Ascending aorta (tissue), 2 donors: ENCODE measurements at regions not wholly inside any gene's neighbourhood (a gene's known extent, or its start where the extent isn't known, plus 50 kb on each side); places are given as distances from the start of the nearest gene placed in this dataset.

Source experiments
- DNase-seq, 2 donors: peaks; one replicate each; pipeline ENCODE4 v3.0.0-alpha.2; 2019; ENCODE audit warnings: low spot score in 2 of 2
- H3K27ac ChIP-seq, 2 donors: fragments of 200-600 bp; sonication (generic); one replicate each; pipeline ENCODE4 v1.5.1; 2016 to 2017; ENCODE audit warnings: mild to moderate bottlenecking in 1 of 2
- H3K27me3 ChIP-seq: fragments of 200-600 bp; sonication (generic); one replicate; pipeline ENCODE4 v1.5.1; 2017
- H3K36me3 ChIP-seq, 2 donors: fragments of 200-600 bp; sonication (generic); one replicate each; pipeline ENCODE4 v1.5.1; 2016
- H3K4me1 ChIP-seq, 2 donors: fragments of 200-600 bp; sonication (generic); one replicate each; pipeline ENCODE4 v1.5.1; 2016 to 2017; ENCODE audit warnings: mild to moderate bottlenecking in 1 of 2
- H3K4me3 ChIP-seq, 2 donors: fragments of 200-600 bp; sonication (generic); one replicate each; pipeline ENCODE4 v1.5.1; 2016 to 2017; ENCODE audit warnings: mild to moderate bottlenecking in 1 of 2
- H3K9me3 ChIP-seq, 2 donors: fragments of 200-600 bp; sonication (generic); one replicate each; pipeline ENCODE4 v1.5.1; 2016
- intact Hi-C: fragments of 100-400 bp; cut with DNase I; formaldehyde crosslinking; loops from one replicate; pipeline ENCODE4 v1.15.1; 2023
- TF ChIP-seq, protein P1 (sequence below), 3 experiments: fragments of 200-600 bp in 2 of 3; fragments of 450-650 bp in 1 of 3; sonication (generic) in 2 of 3; IDR thresholded peaks; one replicate each; pipeline ENCODE4 v1.5.1; 2016 to 2019; ENCODE audit warnings: antibody characterized with exemption in 3 of 3, mild to moderate bottlenecking in 1 of 3, moderate library complexity in 1 of 3

GRCh38 chr2:104952976-104953375 is 84.9 kb upstream of the MRPS9 start:
- H3K27ac ChIP-seq: no peak overlapping the region
- no peaks in the 10 kb centered on the region for H3K36me3 ChIP-seq
- H3K9me3 ChIP-seq: no peaks in the 10 kb centered on the region
- no peak for DNase-seq
- no peaks in the 10 kb centered on the region for H3K27me3 ChIP-seq
- no peaks in the 10 kb centered on the region for H3K4me1 ChIP-seq
- intact Hi-C loops: no loop called here
- TF ChIP-seq, protein P1, sequence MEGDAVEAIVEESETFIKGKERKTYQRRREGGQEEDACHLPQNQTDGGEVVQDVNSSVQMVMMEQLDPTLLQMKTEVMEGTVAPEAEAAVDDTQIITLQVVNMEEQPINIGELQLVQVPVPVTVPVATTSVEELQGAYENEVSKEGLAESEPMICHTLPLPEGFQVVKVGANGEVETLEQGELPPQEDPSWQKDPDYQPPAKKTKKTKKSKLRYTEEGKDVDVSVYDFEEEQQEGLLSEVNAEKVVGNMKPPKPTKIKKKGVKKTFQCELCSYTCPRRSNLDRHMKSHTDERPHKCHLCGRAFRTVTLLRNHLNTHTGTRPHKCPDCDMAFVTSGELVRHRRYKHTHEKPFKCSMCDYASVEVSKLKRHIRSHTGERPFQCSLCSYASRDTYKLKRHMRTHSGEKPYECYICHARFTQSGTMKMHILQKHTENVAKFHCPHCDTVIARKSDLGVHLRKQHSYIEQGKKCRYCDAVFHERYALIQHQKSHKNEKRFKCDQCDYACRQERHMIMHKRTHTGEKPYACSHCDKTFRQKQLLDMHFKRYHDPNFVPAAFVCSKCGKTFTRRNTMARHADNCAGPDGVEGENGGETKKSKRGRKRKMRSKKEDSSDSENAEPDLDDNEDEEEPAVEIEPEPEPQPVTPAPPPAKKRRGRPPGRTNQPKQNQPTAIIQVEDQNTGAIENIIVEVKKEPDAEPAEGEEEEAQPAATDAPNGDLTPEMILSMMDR (IDR thresholded peaks at IDR 0.05): no peak
- no peak overlapping the region for H3K4me3 ChIP-seq

DNA sequence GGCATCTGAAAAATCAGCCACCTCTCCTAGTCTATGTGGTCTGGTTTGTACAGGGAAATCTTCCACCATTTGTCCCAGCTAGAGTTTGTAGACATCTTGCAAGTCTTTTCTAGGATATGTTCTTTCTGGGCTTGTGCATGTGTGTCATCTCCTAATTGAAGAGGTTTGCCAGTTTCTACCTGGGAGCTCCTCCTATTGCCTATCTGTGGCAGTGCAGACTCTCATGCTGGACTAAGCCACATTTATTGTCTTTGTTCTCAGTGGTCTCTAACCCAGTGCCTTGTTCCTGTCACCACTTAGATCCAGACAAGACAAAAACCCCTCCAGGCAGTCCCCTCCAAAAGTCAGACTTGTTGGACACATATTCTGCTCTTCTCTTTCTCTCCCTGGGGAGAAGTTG is 72.0 kb upstream of the MRPS9 start:
- intact Hi-C loops: no loop called here
- Histone ChIP-seq H3K4me1 (no peaks in the 10 kb centered on the region), H3K4me3 (no peak overlapping the region), H3K36me3 (no peaks in the 10 kb centered on the region), H3K27me3 (no peaks in the 10 kb centered on the region), H3K27ac (no peak overlapping the region), H3K9me3 (peaks cover 3 to 6% of the 10 kb centered on the region in 2 donors)
- TF ChIP-seq, protein P1 (IDR thresholded peaks at IDR 0.05): no peak
- no peak for DNase-seq

DNA sequence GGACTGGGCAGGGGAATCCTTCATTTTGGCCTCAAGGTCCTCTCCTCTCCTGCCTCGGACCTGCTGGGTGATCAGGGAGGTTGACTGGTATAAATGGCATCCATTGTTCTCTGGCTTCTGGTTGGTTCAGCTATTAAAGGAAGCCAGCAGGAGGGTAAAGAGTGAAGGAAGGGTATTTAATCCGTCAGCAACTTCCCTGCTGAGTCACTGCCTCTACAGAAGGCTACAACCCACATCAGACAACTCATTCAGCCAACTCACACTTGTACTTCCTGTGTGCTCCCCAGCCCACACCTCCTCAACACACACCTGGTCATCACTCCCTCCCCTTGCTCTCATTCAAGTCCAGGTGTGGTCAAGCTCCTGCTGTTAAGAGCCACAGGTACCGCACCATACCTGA is 68.3 kb upstream of the MRPS9 start:
- H3K4me3 ChIP-seq: no peak overlapping the region
- no peak overlapping the region for H3K27ac ChIP-seq
- H3K36me3 ChIP-seq: no peaks in the 10 kb centered on the region
- no peaks in the 10 kb centered on the region for H3K4me1 ChIP-seq
- H3K9me3 ChIP-seq: no peaks in the 10 kb centered on the region
- no peak for DNase-seq
- intact Hi-C loops: no loop called here
- H3K27me3 ChIP-seq: no peaks in the 10 kb centered on the region
- TF ChIP-seq, protein P1 (IDR thresholded peaks at IDR 0.05): no peak

DNA sequence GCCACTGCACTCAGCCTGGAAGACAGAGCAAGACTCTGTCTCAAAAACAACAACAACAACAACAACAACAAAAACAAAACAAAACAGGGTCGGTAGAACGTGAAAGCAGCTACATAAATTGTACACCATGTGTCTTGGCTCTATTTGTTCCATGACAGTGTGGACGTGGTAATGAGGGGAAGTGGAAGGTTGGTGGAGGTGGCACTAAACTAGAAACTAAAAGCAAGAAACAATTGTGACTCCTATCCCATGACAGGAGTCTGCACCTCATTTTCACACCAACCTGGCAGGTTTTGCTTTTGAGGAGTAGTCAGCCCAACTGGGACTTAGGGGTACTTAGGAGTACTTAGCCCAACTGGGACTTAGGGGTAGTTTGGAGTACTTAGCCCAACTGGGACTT is 62.5 kb upstream of the MRPS9 start:
- Histone ChIP-seq H3K36me3 (no peaks in the 10 kb centered on the region), H3K27ac (no peak overlapping the region), H3K27me3 (no peaks in the 10 kb centered on the region), H3K4me3 (no peak overlapping the region), H3K4me1 (no peaks in the 10 kb centered on the region), H3K9me3 (no peaks in the 10 kb centered on the region)
- TF ChIP-seq, protein P1 (IDR thresholded peaks at IDR 0.05): no peak
- DNase-seq: no peak
- intact Hi-C loops: no loop called here

DNA sequence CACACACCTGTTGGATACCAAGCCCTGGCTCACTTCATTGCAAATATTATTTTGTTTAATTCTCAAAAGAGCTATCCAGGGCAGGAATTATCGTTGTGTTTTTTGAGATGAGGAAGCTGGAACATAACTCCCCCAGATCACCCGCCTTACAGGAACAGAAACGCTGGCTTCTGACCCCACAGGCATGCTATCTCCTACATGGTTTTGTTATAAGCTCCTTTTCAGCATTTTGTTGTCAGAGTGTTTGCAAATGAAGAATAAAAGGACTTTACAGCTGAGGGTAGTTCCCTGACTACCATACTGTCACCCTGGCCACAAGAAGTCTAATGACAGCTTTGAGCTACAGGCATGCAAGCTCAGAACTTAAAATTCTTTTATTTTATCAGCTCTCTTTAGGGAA is 62.0 kb upstream of the MRPS9 start:
- no peak for DNase-seq
- no peak overlapping the region for H3K4me3 ChIP-seq
- no peaks in the 10 kb centered on the region for H3K27me3 ChIP-seq
- TF ChIP-seq, protein P1 (IDR thresholded peaks at IDR 0.05): no peak
- no peaks in the 10 kb centered on the region for H3K4me1 ChIP-seq
- intact Hi-C loops: no loop called here
- no peaks in the 10 kb centered on the region for H3K36me3 ChIP-seq
- H3K27ac ChIP-seq: no peak overlapping the region
- H3K9me3 ChIP-seq: no peaks in the 10 kb centered on the region

GRCh38 chr2:104976603-104977120 is 61.2 kb upstream of the MRPS9 start:
- Histone ChIP-seq H3K4me1 (no peaks in the 10 kb centered on the region), H3K27me3 (no peaks in the 10 kb centered on the region), H3K9me3 (no peaks in the 10 kb centered on the region), H3K36me3 (no peaks in the 10 kb centered on the region), H3K4me3 (no peak overlapping the region), H3K27ac (no peak overlapping the region)
- intact Hi-C loops: no loop called here
- TF ChIP-seq, protein P1 (IDR thresholded peaks at IDR 0.05): no peak
- no peak for DNase-seq
